Thyroid gland (tissue), 4 donors: ENCODE measurements at regions not wholly inside any gene's neighbourhood (a gene's known extent, or its start where the extent isn't known, plus 50 kb on each side); places are given as distances from the start of the nearest gene placed in this dataset.

ENCODE experiments used
- POLR2A ChIP-seq, 2 donors: fragments of 450-650 bp; IDR thresholded peaks; one replicate each; pipeline ENCODE4 v1.6.1; 2017; ENCODE audit warnings: antibody characterized with exemption in 2 of 2, mild to moderate bottlenecking in 2 of 2, moderate library complexity in 1 of 2
- TF ChIP-seq, protein P1 (sequence below), 6 experiments: fragments of 200-600 bp in 3 of 6; fragments of 450-650 bp in 3 of 6; sonication (generic) in 3 of 6; IDR thresholded peaks; one replicate each; pipeline ENCODE4 v1.5.1; 2016 to 2019; ENCODE audit warnings: antibody characterized with exemption in 6 of 6, mild to moderate bottlenecking in 2 of 6, inconsistent platforms in 1 of 6, moderate library complexity in 1 of 6

- TF ChIP-seq, protein P1, sequence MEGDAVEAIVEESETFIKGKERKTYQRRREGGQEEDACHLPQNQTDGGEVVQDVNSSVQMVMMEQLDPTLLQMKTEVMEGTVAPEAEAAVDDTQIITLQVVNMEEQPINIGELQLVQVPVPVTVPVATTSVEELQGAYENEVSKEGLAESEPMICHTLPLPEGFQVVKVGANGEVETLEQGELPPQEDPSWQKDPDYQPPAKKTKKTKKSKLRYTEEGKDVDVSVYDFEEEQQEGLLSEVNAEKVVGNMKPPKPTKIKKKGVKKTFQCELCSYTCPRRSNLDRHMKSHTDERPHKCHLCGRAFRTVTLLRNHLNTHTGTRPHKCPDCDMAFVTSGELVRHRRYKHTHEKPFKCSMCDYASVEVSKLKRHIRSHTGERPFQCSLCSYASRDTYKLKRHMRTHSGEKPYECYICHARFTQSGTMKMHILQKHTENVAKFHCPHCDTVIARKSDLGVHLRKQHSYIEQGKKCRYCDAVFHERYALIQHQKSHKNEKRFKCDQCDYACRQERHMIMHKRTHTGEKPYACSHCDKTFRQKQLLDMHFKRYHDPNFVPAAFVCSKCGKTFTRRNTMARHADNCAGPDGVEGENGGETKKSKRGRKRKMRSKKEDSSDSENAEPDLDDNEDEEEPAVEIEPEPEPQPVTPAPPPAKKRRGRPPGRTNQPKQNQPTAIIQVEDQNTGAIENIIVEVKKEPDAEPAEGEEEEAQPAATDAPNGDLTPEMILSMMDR (IDR thresholded peaks at IDR 0.05): no peak
- no peak for TF ChIP-seq POLR2A (IDR thresholded peaks at IDR 0.05)
Measured at GRCh38 chr12:60568914-60569313, 973.1 kb downstream of the SLC16A7 start.
